Suppressor macrophage treated with lipopolysaccharide for 1 hour (primary cell): ENCODE measurements at regions not wholly inside any gene's neighbourhood (a gene's known extent, or its start where the extent isn't known, plus 50 kb on each side); places are given as distances from the start of the nearest gene placed in this dataset.

Source experiments
- DNase-seq, 3 donors: peaks; one replicate each; pipeline ENCODE4 v3.0.0-alpha.2; 2020 to 2022

GRCh38 chr6:138716013-138716412, 57.6 kb upstream of the CCDC28A start:
- peak; percentile 47 to 57 (median 49) for DNase-seq

GRCh38 chr6:138716971-138717665, 56.5 kb upstream of the CCDC28A start:
- no peak for DNase-seq

- peak in 1 of 3 donors; percentile 10 for DNase-seq
Observed at GRCh38 chr6:138719011-138719635, 54.4 kb upstream of the CCDC28A start.

- peak; percentile 17 to 46 (median 22) for DNase-seq
Observed at GRCh38 chr6:138719744-138720143, 53.8 kb upstream of the CCDC28A start.

- DNase-seq, result peak; percentile 31 to 47 (median 47)
Observed at GRCh38 chr6:138722425-138723371, 50.9 kb upstream of the CCDC28A start.
